HEK293 (cell line): ENCODE measurements at regions not wholly inside any gene's neighbourhood (a gene's known extent, or its start where the extent isn't known, plus 50 kb on each side); places are given as distances from the start of the nearest gene placed in this dataset.

Experiments
- CTCF ChIA-PET: fragments of 350-600 bp; formaldehyde crosslinking; extraction: SDS; loops from one replicate; lab custom pipeline; 2021; ENCODE audit warnings: antibody characterized with exemption; lab: Yijun Ruan, JAX
- POLR2A ChIA-PET: fragments of 300-600 bp; formaldehyde crosslinking; extraction: SDS; loops from one replicate; lab custom pipeline; 2020; ENCODE audit warnings: antibody characterized with exemption, inconsistent platforms; lab: Yijun Ruan, JAX
- H3K27ac ChIP-seq: fragments of 200-500 bp; sonication (Bioruptor generic); 2 replicates; pipeline ENCODE4 v1.5.1; 2014; ENCODE audit warnings: low read depth, low read length, control low read depth, inconsistent platforms; ENCODE audit errors: extremely low read depth
- H3K36me3 ChIP-seq, 2 experiments: fragments of 200-500 bp in 1 of 2; sonication (Bioruptor generic) in 1 of 2; 1 replicate in 1 of 2; 2 replicates in 1 of 2; pipeline ENCODE4 v1.5.1; 2014 to 2017; ENCODE audit warnings: inconsistent platforms in 2 of 2, low read length in 2 of 2; ENCODE audit not compliant: control insufficient read depth in 2 of 2, insufficient read depth in 1 of 2
- H3K4me1 ChIP-seq: fragments of 200-500 bp; sonication (Bioruptor generic); 2 replicates; pipeline ENCODE4 v1.5.1; 2014; ENCODE audit warnings: mild to moderate bottlenecking, low read length, inconsistent platforms; ENCODE audit not compliant: control insufficient read depth, insufficient read depth
- H3K4me3 ChIP-seq: 2 replicates; pipeline ENCODE4 v1.5.1; 2011; ENCODE audit warnings: low read depth, mild to moderate bottlenecking, control low read depth, low read length, moderate library complexity
- H3K9me3 ChIP-seq: fragments of 200-500 bp; sonication (Bioruptor generic); 2 replicates; pipeline ENCODE4 v1.5.1; 2014; ENCODE audit warnings: low read depth, low read length, inconsistent platforms; ENCODE audit not compliant: control insufficient read depth, insufficient read depth
- HOXC10 ChIP-seq: sonication (generic); formaldehyde crosslinking; IDR thresholded peaks from 2 replicates; pipeline ENCODE4 v1.8.1; 2023; ENCODE audit warnings: mild to moderate bottlenecking, missing genetic modification reagents
- KLF1 ChIP-seq: fragments of 450-650 bp; formaldehyde crosslinking; IDR thresholded peaks from 2 replicates; pipeline ENCODE4 v1.5.1; 2016; ENCODE audit warnings: missing biosample characterization, missing genetic modification characterization
- KLF10 ChIP-seq: fragments of 450-650 bp; IDR thresholded peaks from 2 replicates; pipeline ENCODE4 v1.5.1; 2018; ENCODE audit warnings: missing biosample characterization, mild to moderate bottlenecking, missing genetic modification characterization
- SCRT1 ChIP-seq: fragments of 450-650 bp; formaldehyde crosslinking; IDR thresholded peaks from 2 replicates; pipeline ENCODE4 v1.5.1; 2016; ENCODE audit warnings: missing biosample characterization, missing genetic modification characterization, borderline replicate concordance
- SP7 ChIP-seq: fragments of 450-650 bp; formaldehyde crosslinking; IDR thresholded peaks from 2 replicates; pipeline ENCODE4 v1.5.1; 2016; ENCODE audit warnings: missing biosample characterization, missing genetic modification characterization
- ZFP3 ChIP-seq: fragments of 450-650 bp; formaldehyde crosslinking; IDR thresholded peaks from 2 replicates; pipeline ENCODE4 v1.5.1; 2016; ENCODE audit warnings: low read depth, missing biosample characterization, missing genetic modification characterization
- ZIC2 ChIP-seq: fragments of 450-650 bp; formaldehyde crosslinking; IDR thresholded peaks from 2 replicates; pipeline ENCODE4 v1.5.1; 2016; ENCODE audit warnings: missing biosample characterization, missing genetic modification characterization
- ZNF138 ChIP-seq: fragments of 450-650 bp; formaldehyde crosslinking; IDR thresholded peaks from 2 replicates; pipeline ENCODE4 v1.5.1; 2016; ENCODE audit warnings: missing biosample characterization, missing genetic modification characterization, borderline replicate concordance
- ZNF184 ChIP-seq: fragments of 450-650 bp; IDR thresholded peaks from 2 replicates; pipeline ENCODE4 v1.5.1; 2018; ENCODE audit warnings: missing biosample characterization, mild to moderate bottlenecking, missing genetic modification characterization
- ZNF221 ChIP-seq: fragments of 450-650 bp; formaldehyde crosslinking; IDR thresholded peaks from 2 replicates; pipeline ENCODE4 v1.5.1; 2017; ENCODE audit warnings: missing biosample characterization, missing genetic modification characterization, borderline replicate concordance
- ZNF354C ChIP-seq: fragments of 450-650 bp; formaldehyde crosslinking; IDR thresholded peaks from 2 replicates; pipeline ENCODE4 v1.5.1; 2016; ENCODE audit warnings: missing biosample characterization, missing genetic modification characterization, low read depth, borderline replicate concordance
- ZNF433 ChIP-seq: fragments of 450-650 bp; formaldehyde crosslinking; IDR thresholded peaks from 2 replicates; pipeline ENCODE4 v1.5.1; 2016; ENCODE audit warnings: missing biosample characterization, missing genetic modification characterization, low read depth
- ZNF600 ChIP-seq: fragments of 450-650 bp; formaldehyde crosslinking; IDR thresholded peaks from 2 replicates; pipeline ENCODE4 v1.5.1; 2016; ENCODE audit warnings: missing biosample characterization, missing genetic modification characterization
- ZNF610 ChIP-seq: fragments of 450-650 bp; formaldehyde crosslinking; IDR thresholded peaks from 2 replicates; pipeline ENCODE4 v1.5.1; 2016; ENCODE audit warnings: missing biosample characterization, missing genetic modification characterization, borderline replicate concordance
- ZNF624 ChIP-seq: fragments of 450-650 bp; formaldehyde crosslinking; IDR thresholded peaks from 2 replicates; pipeline ENCODE4 v1.5.1; 2017; ENCODE audit warnings: missing biosample characterization, missing genetic modification characterization
- ZNF843 ChIP-seq: fragments of 450-650 bp; formaldehyde crosslinking; IDR thresholded peaks from 2 replicates; pipeline ENCODE4 v1.5.1; 2016; ENCODE audit warnings: missing biosample characterization, missing genetic modification characterization
- ZSCAN30 ChIP-seq: fragments of 450-650 bp; IDR thresholded peaks from 2 replicates; pipeline ENCODE4 v1.5.1; 2018; ENCODE audit warnings: missing biosample characterization, mild to moderate bottlenecking, missing genetic modification characterization, moderate library complexity
- TF ChIP-seq, protein P1 (sequence below): fragments of 450-650 bp; formaldehyde crosslinking; IDR thresholded peaks from 2 replicates; pipeline ENCODE4 v1.5.1; 2016; ENCODE audit warnings: missing biosample characterization, missing genetic modification characterization
- TF ChIP-seq, protein P2 (sequence below): fragments of 450-650 bp; formaldehyde crosslinking; IDR thresholded peaks from 2 replicates; pipeline ENCODE4 v1.5.1; 2016; ENCODE audit warnings: missing biosample characterization, missing genetic modification characterization
- TF ChIP-seq, protein P3 (sequence below): fragments of 450-650 bp; formaldehyde crosslinking; IDR thresholded peaks from 2 replicates; pipeline ENCODE4 v1.5.1; 2016; ENCODE audit warnings: missing biosample characterization, missing genetic modification characterization, low read depth
- TF ChIP-seq, protein P4 (sequence below): fragments of 450-650 bp; formaldehyde crosslinking; IDR thresholded peaks from 2 replicates; pipeline ENCODE4 v1.5.0; 2017; ENCODE audit warnings: missing biosample characterization, missing genetic modification characterization, borderline replicate concordance
- TF ChIP-seq, protein P5 (sequence below): sonication (generic); formaldehyde crosslinking; IDR thresholded peaks from 2 replicates; pipeline ENCODE4 v1.8.1; 2022; ENCODE audit warnings: mild to moderate bottlenecking, moderate library complexity, missing genetic modification reagents
- TF ChIP-seq, protein P6 (sequence below): IDR thresholded peaks from 2 replicates; pipeline ENCODE4 v1.6.1; 2011; ENCODE audit warnings: mild to moderate bottlenecking, low read depth, low read length, borderline replicate concordance

DNA sequence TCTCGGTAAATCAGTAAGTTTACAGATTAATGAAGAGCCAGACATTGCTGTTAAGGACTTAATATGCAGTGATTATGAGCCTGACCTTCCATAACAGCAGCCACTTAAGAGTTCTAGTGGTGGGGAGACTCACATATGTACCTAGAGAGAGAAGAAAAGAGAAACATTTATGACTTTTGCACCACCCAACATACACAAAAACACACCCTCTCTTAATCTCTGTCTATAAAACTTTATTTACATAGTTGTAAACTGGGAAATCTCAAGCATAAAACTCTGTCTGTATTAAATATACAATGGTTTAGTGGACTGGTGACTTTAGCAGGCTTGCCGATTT, 347.4 kb upstream of the ADGRL2 start (continued):
- TF ChIP-seq KLF10 (peak; percentile 81), ZNF138 (no peak), KLF1 (tag by site-specific recombination) (peak; percentile 95), ZSCAN30 (peak; percentile 94), ZNF600 (tag by site-specific recombination) (0 out of 2 replicates have a peak, but pooled peaks have one; percentile 49)

DNA sequence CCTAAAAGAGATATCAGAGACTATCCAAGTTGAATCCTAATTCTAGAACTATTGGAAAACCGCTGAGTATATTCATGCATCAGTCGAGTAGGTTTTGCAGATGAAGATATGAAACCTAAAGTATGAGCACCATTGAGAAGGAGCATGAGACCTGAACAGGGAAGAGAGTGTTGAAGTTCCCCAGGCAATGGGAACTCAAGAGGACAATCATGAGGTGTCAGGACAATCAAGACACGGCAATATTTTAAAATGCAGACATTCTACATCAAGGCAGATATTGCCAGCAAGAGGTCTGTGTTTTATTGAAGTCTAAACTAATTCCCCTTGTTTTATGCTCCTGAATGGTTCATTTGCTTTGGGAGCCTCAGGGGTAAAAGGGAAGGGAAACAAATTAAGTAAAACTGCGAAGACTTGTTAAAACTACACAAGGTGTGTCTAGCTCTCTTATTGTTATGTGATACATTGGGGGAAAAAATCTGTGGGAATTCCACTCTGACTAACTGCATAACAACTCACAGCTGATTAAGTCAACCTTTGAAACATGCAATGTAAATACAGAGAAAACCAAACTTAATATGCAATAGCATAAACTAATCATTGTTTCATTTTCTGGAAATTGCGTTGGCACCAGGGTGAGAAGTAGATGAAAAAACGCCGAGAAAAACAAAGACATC, 347.9 kb upstream of the ADGRL2 start:
- H3K4me1 ChIP-seq = no peaks in the 10 kb centered on the region
- POLR2A ChIA-PET = no interaction called here
- H3K36me3 ChIP-seq = no peaks in the 10 kb centered on the region
- no peaks in the 10 kb centered on the region for H3K9me3 ChIP-seq
- CTCF ChIA-PET = no interaction called here
- H3K27ac ChIP-seq = no peak overlapping the region
- H3K4me3 ChIP-seq = no peak overlapping the region
- TF ChIP-seq, protein P1, sequence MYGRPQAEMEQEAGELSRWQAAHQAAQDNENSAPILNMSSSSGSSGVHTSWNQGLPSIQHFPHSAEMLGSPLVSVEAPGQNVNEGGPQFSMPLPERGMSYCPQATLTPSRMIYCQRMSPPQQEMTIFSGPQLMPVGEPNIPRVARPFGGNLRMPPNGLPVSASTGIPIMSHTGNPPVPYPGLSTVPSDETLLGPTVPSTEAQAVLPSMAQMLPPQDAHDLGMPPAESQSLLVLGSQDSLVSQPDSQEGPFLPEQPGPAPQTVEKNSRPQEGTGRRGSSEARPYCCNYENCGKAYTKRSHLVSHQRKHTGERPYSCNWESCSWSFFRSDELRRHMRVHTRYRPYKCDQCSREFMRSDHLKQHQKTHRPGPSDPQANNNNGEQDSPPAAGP = no peak
- TF ChIP-seq ZNF843 (tag by site-specific recombination) (no peak), ZNF610 (tag by site-specific recombination) (no peak), ZFP3 (tag by site-specific recombination) (no peak), ZNF221 (no peak), ZNF600 (tag by site-specific recombination) (no peak), HOXC10 (CRISPR knock-in tag) (no peak), ZNF624 (tag by site-specific recombination) (no peak), ZNF354C (tag by site-specific recombination) (no peak), ZIC2 (no peak), SP7 (no peak), ZNF184 (no peak), ZNF433 (tag by site-specific recombination) (no peak), SCRT1 (tag by site-specific recombination) (no peak)
- TF ChIP-seq, protein P2, sequence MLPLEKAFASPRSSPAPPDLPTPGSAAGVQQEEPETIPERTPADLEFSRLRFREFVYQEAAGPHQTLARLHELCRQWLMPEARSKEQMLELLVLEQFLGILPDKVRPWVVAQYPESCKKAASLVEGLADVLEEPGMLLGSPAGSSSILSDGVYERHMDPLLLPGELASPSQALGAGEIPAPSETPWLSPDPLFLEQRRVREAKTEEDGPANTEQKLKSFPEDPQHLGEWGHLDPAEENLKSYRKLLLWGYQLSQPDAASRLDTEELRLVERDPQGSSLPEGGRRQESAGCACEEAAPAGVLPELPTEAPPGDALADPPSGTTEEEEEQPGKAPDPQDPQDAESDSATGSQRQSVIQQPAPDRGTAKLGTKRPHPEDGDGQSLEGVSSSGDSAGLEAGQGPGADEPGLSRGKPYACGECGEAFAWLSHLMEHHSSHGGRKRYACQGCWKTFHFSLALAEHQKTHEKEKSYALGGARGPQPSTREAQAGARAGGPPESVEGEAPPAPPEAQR (tag by site-specific recombination) = no peak
- TF ChIP-seq, protein P3, sequence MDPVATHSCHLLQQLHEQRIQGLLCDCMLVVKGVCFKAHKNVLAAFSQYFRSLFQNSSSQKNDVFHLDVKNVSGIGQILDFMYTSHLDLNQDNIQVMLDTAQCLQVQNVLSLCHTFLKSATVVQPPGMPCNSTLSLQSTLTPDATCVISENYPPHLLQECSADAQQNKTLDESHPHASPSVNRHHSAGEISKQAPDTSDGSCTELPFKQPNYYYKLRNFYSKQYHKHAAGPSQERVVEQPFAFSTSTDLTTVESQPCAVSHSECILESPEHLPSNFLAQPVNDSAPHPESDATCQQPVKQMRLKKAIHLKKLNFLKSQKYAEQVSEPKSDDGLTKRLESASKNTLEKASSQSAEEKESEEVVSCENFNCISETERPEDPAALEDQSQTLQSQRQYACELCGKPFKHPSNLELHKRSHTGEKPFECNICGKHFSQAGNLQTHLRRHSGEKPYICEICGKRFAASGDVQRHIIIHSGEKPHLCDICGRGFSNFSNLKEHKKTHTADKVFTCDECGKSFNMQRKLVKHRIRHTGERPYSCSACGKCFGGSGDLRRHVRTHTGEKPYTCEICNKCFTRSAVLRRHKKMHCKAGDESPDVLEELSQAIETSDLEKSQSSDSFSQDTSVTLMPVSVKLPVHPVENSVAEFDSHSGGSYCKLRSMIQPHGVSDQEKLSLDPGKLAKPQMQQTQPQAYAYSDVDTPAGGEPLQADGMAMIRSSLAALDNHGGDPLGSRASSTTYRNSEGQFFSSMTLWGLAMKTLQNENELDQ (tag by site-specific recombination) = no peak
- TF ChIP-seq, protein P4, sequence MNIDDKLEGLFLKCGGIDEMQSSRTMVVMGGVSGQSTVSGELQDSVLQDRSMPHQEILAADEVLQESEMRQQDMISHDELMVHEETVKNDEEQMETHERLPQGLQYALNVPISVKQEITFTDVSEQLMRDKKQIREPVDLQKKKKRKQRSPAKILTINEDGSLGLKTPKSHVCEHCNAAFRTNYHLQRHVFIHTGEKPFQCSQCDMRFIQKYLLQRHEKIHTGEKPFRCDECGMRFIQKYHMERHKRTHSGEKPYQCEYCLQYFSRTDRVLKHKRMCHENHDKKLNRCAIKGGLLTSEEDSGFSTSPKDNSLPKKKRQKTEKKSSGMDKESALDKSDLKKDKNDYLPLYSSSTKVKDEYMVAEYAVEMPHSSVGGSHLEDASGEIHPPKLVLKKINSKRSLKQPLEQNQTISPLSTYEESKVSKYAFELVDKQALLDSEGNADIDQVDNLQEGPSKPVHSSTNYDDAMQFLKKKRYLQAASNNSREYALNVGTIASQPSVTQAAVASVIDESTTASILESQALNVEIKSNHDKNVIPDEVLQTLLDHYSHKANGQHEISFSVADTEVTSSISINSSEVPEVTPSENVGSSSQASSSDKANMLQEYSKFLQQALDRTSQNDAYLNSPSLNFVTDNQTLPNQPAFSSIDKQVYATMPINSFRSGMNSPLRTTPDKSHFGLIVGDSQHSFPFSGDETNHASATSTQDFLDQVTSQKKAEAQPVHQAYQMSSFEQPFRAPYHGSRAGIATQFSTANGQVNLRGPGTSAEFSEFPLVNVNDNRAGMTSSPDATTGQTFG (tag by site-specific recombination) = no peak
- TF ChIP-seq, protein P5, sequence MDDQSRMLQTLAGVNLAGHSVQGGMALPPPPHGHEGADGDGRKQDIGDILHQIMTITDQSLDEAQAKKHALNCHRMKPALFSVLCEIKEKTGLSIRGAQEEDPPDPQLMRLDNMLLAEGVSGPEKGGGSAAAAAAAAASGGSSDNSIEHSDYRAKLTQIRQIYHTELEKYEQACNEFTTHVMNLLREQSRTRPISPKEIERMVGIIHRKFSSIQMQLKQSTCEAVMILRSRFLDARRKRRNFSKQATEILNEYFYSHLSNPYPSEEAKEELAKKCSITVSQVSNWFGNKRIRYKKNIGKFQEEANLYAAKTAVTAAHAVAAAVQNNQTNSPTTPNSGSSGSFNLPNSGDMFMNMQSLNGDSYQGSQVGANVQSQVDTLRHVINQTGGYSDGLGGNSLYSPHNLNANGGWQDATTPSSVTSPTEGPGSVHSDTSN (CRISPR knock-in tag) = no peak
- TF ChIP-seq, protein P6, sequence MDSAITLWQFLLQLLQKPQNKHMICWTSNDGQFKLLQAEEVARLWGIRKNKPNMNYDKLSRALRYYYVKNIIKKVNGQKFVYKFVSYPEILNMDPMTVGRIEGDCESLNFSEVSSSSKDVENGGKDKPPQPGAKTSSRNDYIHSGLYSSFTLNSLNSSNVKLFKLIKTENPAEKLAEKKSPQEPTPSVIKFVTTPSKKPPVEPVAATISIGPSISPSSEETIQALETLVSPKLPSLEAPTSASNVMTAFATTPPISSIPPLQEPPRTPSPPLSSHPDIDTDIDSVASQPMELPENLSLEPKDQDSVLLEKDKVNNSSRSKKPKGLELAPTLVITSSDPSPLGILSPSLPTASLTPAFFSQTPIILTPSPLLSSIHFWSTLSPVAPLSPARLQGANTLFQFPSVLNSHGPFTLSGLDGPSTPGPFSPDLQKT = no peak
